Chondrocyte (in vitro differentiated cells): ENCODE measurements at regions not wholly inside any gene's neighbourhood (a gene's known extent, or its start where the extent isn't known, plus 50 kb on each side); places are given as distances from the start of the nearest gene placed in this dataset.

Experiments used
- DNase-seq: peaks from one replicate; pipeline ENCODE4 v3.0.0; 2021; ENCODE audit warnings: mixed read lengths, low spot score
- H3K27ac Mint-ChIP-seq: one replicate; pipeline ENCODE4 v1.8.0; 2021; ENCODE audit warnings: mild to moderate bottlenecking, moderate library complexity, mixed read lengths; ENCODE audit not compliant: unreplicated experiment
- H3K27me3 Mint-ChIP-seq: 2 replicates; pipeline ENCODE4 v1.8.0; 2021; ENCODE audit warnings: low read depth, mixed read lengths
- H3K36me3 Mint-ChIP-seq: 2 replicates; pipeline ENCODE4 v1.8.0; 2021; ENCODE audit warnings: low read depth, mixed read lengths
- H3K4me1 Mint-ChIP-seq: 2 replicates; pipeline ENCODE4 v1.8.0; 2021; ENCODE audit warnings: low read depth, mild to moderate bottlenecking, mixed read lengths
- H3K4me3 Mint-ChIP-seq: one replicate; pipeline ENCODE4 v1.8.0; 2021; ENCODE audit warnings: mild to moderate bottlenecking, moderate library complexity, mixed read lengths; ENCODE audit not compliant: unreplicated experiment
- H3K9me3 Mint-ChIP-seq: 2 replicates; pipeline ENCODE4 v1.8.0; 2021; ENCODE audit warnings: low read depth, mixed read lengths
- CTCF ChIP-seq: fragments of 200-600 bp; sonication (generic); IDR thresholded peaks from 2 replicates; pipeline ENCODE4 v1.5.0; 2021; ENCODE audit warnings: antibody characterized with exemption, mild to moderate bottlenecking, moderate library complexity

GRCh38 chr1:96553811-96554210 lies 167.8 kb upstream of the PTBP2 start:
- Mint-ChIP-seq H3K27me3 (no peaks in the 10 kb centered on the region), H3K4me3 (no peak overlapping the region), H3K4me1 (peaks cover 2% of the 10 kb centered on the region), H3K36me3 (no peaks in the 10 kb centered on the region), H3K9me3 (no peaks in the 10 kb centered on the region), H3K27ac (no peak overlapping the region)
- TF ChIP-seq CTCF: no peak
- no peak for DNase-seq

- DNase-seq: no peak
- TF ChIP-seq CTCF: no peak
- no peaks in the 10 kb centered on the region for H3K36me3 Mint-ChIP-seq
- peaks cover 6% of the 10 kb centered on the region for H3K4me1 Mint-ChIP-seq
- H3K27me3 Mint-ChIP-seq: no peaks in the 10 kb centered on the region
- no peak overlapping the region for H3K27ac Mint-ChIP-seq
- no peak overlapping the region for H3K4me3 Mint-ChIP-seq
- H3K9me3 Mint-ChIP-seq: no peaks in the 10 kb centered on the region
Measured at GRCh38 chr1:96554364-96554763, 167.2 kb upstream of the PTBP2 start.

- H3K27me3 Mint-ChIP-seq: no peaks in the 10 kb centered on the region
- no peak overlapping the region for H3K27ac Mint-ChIP-seq
- DNase-seq: no peak
- no peak overlapping the region for H3K4me3 Mint-ChIP-seq
- TF ChIP-seq CTCF: no peak
- peaks cover 19% of the 10 kb centered on the region for H3K4me1 Mint-ChIP-seq
- H3K9me3 Mint-ChIP-seq: peaks cover 5% of the 10 kb centered on the region
- no peaks in the 10 kb centered on the region for H3K36me3 Mint-ChIP-seq
Measured at GRCh38 chr1:96557336-96557735, 164.2 kb upstream of the PTBP2 start.

GRCh38 chr1:96558635-96559034 lies 162.9 kb upstream of the PTBP2 start:
- H3K27ac Mint-ChIP-seq: no peak overlapping the region
- no peak overlapping the region for H3K4me3 Mint-ChIP-seq
- TF ChIP-seq CTCF: no peak
- no peaks in the 10 kb centered on the region for H3K27me3 Mint-ChIP-seq
- H3K36me3 Mint-ChIP-seq: no peaks in the 10 kb centered on the region
- H3K9me3 Mint-ChIP-seq: peaks cover 5% of the 10 kb centered on the region
- H3K4me1 Mint-ChIP-seq: peaks cover 19% of the 10 kb centered on the region
- no peak for DNase-seq

- Mint-ChIP-seq H3K4me1 (peaks cover 19% of the 10 kb centered on the region), H3K4me3 (no peak overlapping the region), H3K27me3 (no peaks in the 10 kb centered on the region), H3K36me3 (no peaks in the 10 kb centered on the region), H3K27ac (no peak overlapping the region), H3K9me3 (peaks cover 7% of the 10 kb centered on the region)
- TF ChIP-seq CTCF: no peak
- DNase-seq: no peak
Measured at GRCh38 chr1:96559181-96559580, 162.4 kb upstream of the PTBP2 start.
